Anterior cingulate cortex (tissue), 58 donors: ENCODE measurements at regions not wholly inside any gene's neighbourhood (a gene's known extent, or its start where the extent isn't known, plus 50 kb on each side); places are given as distances from the start of the nearest gene placed in this dataset.

ENCODE experiments used
- DNase-seq, 58 donors: peaks; one replicate each; lab custom pipeline; 2025; lab: John Stamatoyannopoulos, UW

GRCh38 chr5:28226407-28226806, 1188.0 kb upstream of the CDH9 start:
- DNase-seq = no peak

- DNase-seq = no peak
These were observed 1181.2 kb upstream of the CDH9 start for GRCh38 chr5:28219539-28219938.

- no peak for DNase-seq
These were observed 1179.3 kb upstream of the CDH9 start for GRCh38 chr5:28217695-28218094.

GRCh38 chr5:28216939-28217360, 1178.6 kb upstream of the CDH9 start:
- no peak for DNase-seq

- no peak for DNase-seq
These were observed 1176.7 kb upstream of the CDH9 start for GRCh38 chr5:28215091-28215490.

GRCh38 chr5:28214292-28214691, 1175.9 kb upstream of the CDH9 start:
- DNase-seq = no peak

- DNase-seq = no peak
These were observed 1170.0 kb upstream of the CDH9 start for GRCh38 chr5:28208356-28208755.

GRCh38 chr5:28190011-28190410, 1151.6 kb upstream of the CDH9 start:
- DNase-seq = no peak

GRCh38 chr5:28174691-28175090, 1136.3 kb upstream of the CDH9 start:
- no peak for DNase-seq

- peak in 3 of 58 donors; percentile 0 to 3 (median 2) for DNase-seq
These were observed 1126.7 kb upstream of the CDH9 start for GRCh38 chr5:28165096-28165495.

GRCh38 chr5:28164568-28164967, 1126.2 kb upstream of the CDH9 start:
- DNase-seq = no peak

GRCh38 chr5:28156981-28157380, 1118.6 kb upstream of the CDH9 start:
- no peak for DNase-seq

- DNase-seq = no peak
These were observed 1105.1 kb upstream of the CDH9 start for GRCh38 chr5:28143519-28143918.

GRCh38 chr5:28132151-28132550, 1093.8 kb upstream of the CDH9 start:
- DNase-seq = no peak

GRCh38 chr5:28117691-28118090, 1079.3 kb upstream of the CDH9 start:
- no peak for DNase-seq

GRCh38 chr5:28117273-28117672, 1078.9 kb upstream of the CDH9 start:
- DNase-seq = no peak

GRCh38 chr5:28110781-28111180, 1072.4 kb upstream of the CDH9 start:
- no peak for DNase-seq

- DNase-seq = no peak
These were observed 1065.7 kb upstream of the CDH9 start for GRCh38 chr5:28104080-28104479.

- no peak for DNase-seq
These were observed 1045.7 kb upstream of the CDH9 start for GRCh38 chr5:28084069-28084468.

- no peak for DNase-seq
These were observed 1044.2 kb upstream of the CDH9 start for GRCh38 chr5:28082610-28083009.

GRCh38 chr5:28077291-28078240, 1039.2 kb upstream of the CDH9 start:
- no peak for DNase-seq

- no peak for DNase-seq
These were observed 1028.5 kb upstream of the CDH9 start for GRCh38 chr5:28066856-28067255.
